Prostate gland (tissue), 2 donors: ENCODE measurements at regions not wholly inside any gene's neighbourhood (a gene's known extent, or its start where the extent isn't known, plus 50 kb on each side); places are given as distances from the start of the nearest gene placed in this dataset.

Source experiments
- POLR2A ChIP-seq: fragments of 450-650 bp; IDR thresholded peaks from one replicate; pipeline ENCODE4 v1.6.1; 2016; ENCODE audit warnings: antibody characterized with exemption, mild to moderate bottlenecking
- POLR2AphosphoS5 ChIP-seq: sonication (generic); formaldehyde crosslinking; IDR thresholded peaks from one replicate; pipeline ENCODE4 v1.6.1; 2017; ENCODE audit warnings: antibody characterized with exemption
- TF ChIP-seq, protein P1 (sequence below), 4 experiments: fragments of 200-600 bp in 2 of 4; fragments of 450-650 bp in 2 of 4; sonication (generic) in 2 of 4; IDR thresholded peaks; 1 replicate in 3 of 4; 2 replicates in 1 of 4; pipeline ENCODE4 v1.5.1; 2016 to 2019; ENCODE audit warnings: antibody characterized with exemption in 4 of 4, mild to moderate bottlenecking in 2 of 4, moderate library complexity in 2 of 4

DNA sequence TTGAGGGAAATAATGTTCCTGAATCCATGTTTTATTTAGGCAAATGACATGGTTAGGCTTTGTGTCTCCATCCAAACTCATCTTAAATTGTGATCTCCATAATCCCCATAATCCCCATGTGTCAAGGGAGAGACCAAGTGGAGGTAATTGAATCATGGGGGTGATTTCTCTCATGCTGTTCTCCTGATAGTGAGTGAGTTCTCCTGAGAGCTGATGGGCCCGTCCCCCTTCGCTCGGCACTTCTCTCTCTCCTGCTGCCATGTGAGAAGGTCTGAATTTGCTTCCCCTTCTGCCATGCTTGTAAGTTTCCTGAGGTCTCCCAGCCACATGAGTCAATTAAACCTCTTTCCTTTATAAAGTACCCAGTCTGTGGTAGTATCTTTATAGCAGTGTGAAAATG is 563.0 kb upstream of the NR3C2 start:
- TF ChIP-seq, protein P1, sequence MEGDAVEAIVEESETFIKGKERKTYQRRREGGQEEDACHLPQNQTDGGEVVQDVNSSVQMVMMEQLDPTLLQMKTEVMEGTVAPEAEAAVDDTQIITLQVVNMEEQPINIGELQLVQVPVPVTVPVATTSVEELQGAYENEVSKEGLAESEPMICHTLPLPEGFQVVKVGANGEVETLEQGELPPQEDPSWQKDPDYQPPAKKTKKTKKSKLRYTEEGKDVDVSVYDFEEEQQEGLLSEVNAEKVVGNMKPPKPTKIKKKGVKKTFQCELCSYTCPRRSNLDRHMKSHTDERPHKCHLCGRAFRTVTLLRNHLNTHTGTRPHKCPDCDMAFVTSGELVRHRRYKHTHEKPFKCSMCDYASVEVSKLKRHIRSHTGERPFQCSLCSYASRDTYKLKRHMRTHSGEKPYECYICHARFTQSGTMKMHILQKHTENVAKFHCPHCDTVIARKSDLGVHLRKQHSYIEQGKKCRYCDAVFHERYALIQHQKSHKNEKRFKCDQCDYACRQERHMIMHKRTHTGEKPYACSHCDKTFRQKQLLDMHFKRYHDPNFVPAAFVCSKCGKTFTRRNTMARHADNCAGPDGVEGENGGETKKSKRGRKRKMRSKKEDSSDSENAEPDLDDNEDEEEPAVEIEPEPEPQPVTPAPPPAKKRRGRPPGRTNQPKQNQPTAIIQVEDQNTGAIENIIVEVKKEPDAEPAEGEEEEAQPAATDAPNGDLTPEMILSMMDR (IDR thresholded peaks at IDR 0.05), result no peak
- no peak for TF ChIP-seq POLR2A
- TF ChIP-seq POLR2AphosphoS5, result no peak
